ENCODE measurements at regions not wholly inside any gene's neighbourhood (a gene's known extent, or its start where the extent isn't known, plus 50 kb on each side); places are given as distances from the start of the nearest gene placed in this dataset.

- intact Hi-C loops (cut with micrococcal nuclease), result no loop called here
- CTCF ChIA-PET, result interaction anchor here (1.0 kb wide), 1 partner anchor 8 kb away, joined by 4 read pairs; no protein-coding TSS in a partner anchor
- Histone ChIP-seq H4K20me1 (ENCODE audit: insufficient read depth, low read length) (no peaks in the 10 kb centered on the region), H3K4me2 (ENCODE audit: low read depth, low read length) (no peak overlapping the region), H3K27me3 (ENCODE audit: control insufficient read depth, insufficient read depth, low read length) (no peaks in the 10 kb centered on the region), H3K4me1 (ENCODE audit: control insufficient read depth, insufficient read depth, low read length) (peaks cover 2% of the 10 kb centered on the region), H3K18ac (ENCODE audit: low read depth, low read length) (no peak overlapping the region), H4K91ac (ENCODE audit: insufficient read depth, low read depth, low read length) (no peak overlapping the region), H2AFZ (replicated peaks; ENCODE audit: low read length, poor library complexity) (no peak overlapping the region), H3K36me3 (ENCODE audit: control insufficient read depth, insufficient read depth, low read length) (no peaks in the 10 kb centered on the region), H2AK9ac (replicated peaks; ENCODE audit: low read depth, low read length, poor library complexity) (no peak overlapping the region), H2BK20ac (ENCODE audit: low read depth, low read length) (no peak overlapping the region; the same call in 1 of the 2 replicates), H2BK5ac (ENCODE audit: low read depth, low read length, poor library complexity, severe bottlenecking) (peak overlapping the region; percentile 25), H3K14ac (replicated peaks; ENCODE audit: low read depth, low read length) (no peak overlapping the region), H3K4ac (ENCODE audit: low read depth, low read length) (no peak overlapping the region), H2BK120ac (ENCODE audit: low read depth, low read length) (no peak overlapping the region), H3K56ac (ENCODE audit: extremely low read depth, insufficient read depth, low read length) (no peak overlapping the region), H3K4me3 (ENCODE audit: insufficient read depth, low read depth, low read length) (no peak overlapping the region), H3K79me1 (ENCODE audit: low read depth in 1 of 2, low read length in 2 of 2) (no peaks in the 10 kb centered on the region), H2BK15ac (ENCODE audit: low read depth, low read length) (no peak overlapping the region), H4K8ac (ENCODE audit: low read depth in 2 of 2, low read length in 2 of 2) (no peak overlapping the region), H3K9me1 (ENCODE audit: insufficient read depth, low read length) (peaks cover under 1% of the 10 kb centered on the region; the same call in 1 of the 2 replicates), H2AK5ac (ENCODE audit: low read depth, low read length) (no peak overlapping the region), H3K9me3 (ENCODE audit: control insufficient read depth, insufficient read depth, low read length) (no peaks in the 10 kb centered on the region), H3K9ac (ENCODE audit: low read depth, low read length) (no peak overlapping the region), H4K5ac (ENCODE audit: low read depth, low read length) (no peak overlapping the region), H3K23ac (ENCODE audit: low read depth, low read length) (no peak overlapping the region), H3K27ac (ENCODE audit: insufficient read depth, low read length) (no peak overlapping the region)
- TF ChIP-seq NFE2L2 (IDR thresholded peaks at IDR 0.05; ENCODE audit: low read depth, low read length), result no peak
- no peak for TF ChIP-seq CTCF (conservative IDR thresholded peaks at IDR 0.05; ENCODE audit: low read depth, low read length)
- no peak for TF ChIP-seq MAZ (IDR thresholded peaks at IDR 0.05; ENCODE audit: borderline replicate concordance, low read depth, low read length)
- no peak for TF ChIP-seq RCOR1 (IDR thresholded peaks at IDR 0.05; ENCODE audit: insufficient replicate concordance, low read length)
- DNase-seq (peak; percentile 10), ATAC-seq (ENCODE audit: low read depth) (0 out of 2 replicates have a peak, but pooled peaks have one; percentile 35)
- no TSS peak for BruUV-seq (replicated peaks)
- dilution Hi-C loops (cut with HindIII; ENCODE audit: low sequenced_read_pairs, unreplicated experiment), result no loop called here
- POLR2A ChIA-PET (ENCODE audit: unreplicated experiment), result no interaction called here
- no CpG with 5 or more reads among the region's 2 CpGs for WGBS, 2 experiments (ENCODE audit: extremely low coverage in 2 of 2, insufficient read length in 1 of 2)
- in situ Hi-C loops (cut with MboI; ENCODE audit: low sequenced_read_pairs), result no loop called here
These were observed 93.7 kb upstream of the ATXN1 start for GRCh38 chr6:16854986-16855385.
